Hematopoietic multipotent progenitor cell (in vitro differentiated cells): ENCODE measurements at regions not wholly inside any gene's neighbourhood (a gene's known extent, or its start where the extent isn't known, plus 50 kb on each side); places are given as distances from the start of the nearest gene placed in this dataset.

ENCODE experiments used
- DNase-seq, 3 donors: peaks; one replicate each; pipeline ENCODE4 v3.0.0-alpha.2; 2011 to 2015; ENCODE audit warnings: low read depth in 2 of 3, low spot score in 2 of 3

DNA sequence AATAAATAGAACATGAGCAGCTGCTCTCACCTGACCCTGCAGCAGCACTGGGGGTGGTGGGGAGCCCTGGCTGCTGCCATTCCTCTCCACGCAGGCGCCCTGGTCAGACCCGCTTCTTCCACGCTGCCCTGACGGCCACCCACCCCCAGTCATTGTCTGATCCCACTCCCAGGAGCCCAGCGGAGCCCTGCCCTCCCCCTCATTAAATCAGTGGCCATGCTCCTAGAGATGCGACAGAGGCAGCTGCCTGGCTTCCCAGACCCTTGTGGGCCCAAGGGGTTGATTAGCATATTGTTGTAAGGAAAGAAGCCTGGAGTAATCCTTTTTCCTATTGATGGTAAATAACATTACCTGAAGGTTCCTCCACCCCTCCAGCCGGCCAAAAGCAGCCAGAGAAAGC lies 301.5 kb downstream of the RRAGC start:
- DNase-seq, result no peak

DNA sequence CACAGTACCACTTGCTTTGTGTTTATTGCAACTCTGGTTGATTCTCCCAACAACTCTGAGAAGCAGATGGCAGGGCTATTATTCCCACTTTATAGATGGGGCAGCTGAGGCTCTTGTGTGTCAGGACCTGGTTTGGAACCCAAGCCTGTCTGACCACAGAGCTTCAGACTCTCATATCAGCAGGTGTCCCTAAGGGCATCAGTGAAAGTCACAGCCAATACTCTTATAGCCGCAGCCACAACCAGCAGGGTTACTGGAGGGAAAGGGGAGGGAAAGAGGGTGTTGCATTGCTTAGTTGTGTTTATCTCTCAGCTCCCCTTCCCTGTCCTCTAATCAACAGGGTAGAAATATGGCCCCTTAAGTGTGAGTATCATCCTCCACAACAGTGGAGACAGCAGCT lies 304.0 kb downstream of the RRAGC start:
- no peak for DNase-seq

DNA sequence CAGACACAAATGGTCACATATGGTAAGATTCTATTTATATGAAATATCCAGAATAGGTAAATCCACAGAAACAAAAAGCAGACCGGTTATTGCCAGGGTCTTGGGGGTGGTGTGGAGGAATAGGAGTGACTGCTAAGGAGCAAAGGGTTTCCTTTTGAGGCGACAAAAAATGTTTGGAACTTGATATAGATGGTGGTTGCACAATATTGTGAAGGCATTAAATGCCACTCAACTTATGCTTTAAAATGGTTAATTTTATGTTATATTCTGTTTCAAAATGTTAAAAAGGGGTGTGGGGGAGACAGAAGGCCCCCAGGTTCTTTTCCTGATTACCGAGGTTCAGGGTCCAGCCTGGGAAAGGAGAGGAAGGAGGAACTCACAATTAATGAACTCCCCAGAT lies 304.4 kb downstream of the RRAGC start:
- no peak for DNase-seq

DNA sequence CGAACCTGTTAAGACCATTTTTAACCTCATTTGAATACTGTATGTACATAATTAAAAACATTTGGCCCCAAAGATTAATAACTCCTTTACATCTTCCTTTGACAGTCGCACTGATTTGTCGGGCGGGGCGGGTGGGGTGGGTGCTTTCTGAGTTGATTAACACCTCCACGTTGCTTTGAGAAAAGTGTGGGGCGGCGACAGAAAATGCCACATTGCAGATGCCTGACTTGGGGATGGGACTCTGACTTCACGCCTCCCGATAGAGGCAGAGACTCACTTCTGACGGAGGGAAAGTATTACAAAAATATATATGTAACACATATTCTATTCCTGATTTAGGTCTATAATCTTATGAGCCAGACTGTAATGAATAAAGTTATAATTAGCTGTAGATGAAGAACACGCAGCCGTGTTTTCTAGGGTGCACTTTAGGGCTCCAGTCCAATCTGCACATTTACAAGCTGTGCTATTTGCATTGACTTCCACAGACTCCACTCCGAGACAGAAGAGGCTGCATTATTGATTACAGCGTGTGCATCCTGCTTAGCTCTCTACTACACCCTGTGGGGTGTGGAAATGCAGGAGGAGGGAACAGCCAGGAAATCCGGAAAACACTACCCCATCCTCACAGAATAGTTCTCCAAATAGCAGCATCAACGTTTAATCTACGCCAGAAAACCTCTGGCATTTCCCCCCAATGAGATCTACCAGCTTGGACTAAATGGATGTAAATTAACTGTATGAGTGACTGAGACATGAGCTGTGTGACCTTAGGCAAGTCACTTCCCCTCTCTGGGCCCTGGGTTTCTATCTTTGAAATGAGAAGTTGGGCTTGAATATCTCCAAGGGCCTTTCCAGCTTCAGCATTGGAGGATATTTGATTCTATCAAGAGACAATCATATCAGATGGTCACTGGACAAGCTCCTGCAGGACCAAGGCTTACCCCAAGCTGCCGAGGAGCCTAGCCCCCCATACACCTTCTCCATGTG lies 308.0 kb downstream of the RRAGC start:
- no peak for DNase-seq

DNA sequence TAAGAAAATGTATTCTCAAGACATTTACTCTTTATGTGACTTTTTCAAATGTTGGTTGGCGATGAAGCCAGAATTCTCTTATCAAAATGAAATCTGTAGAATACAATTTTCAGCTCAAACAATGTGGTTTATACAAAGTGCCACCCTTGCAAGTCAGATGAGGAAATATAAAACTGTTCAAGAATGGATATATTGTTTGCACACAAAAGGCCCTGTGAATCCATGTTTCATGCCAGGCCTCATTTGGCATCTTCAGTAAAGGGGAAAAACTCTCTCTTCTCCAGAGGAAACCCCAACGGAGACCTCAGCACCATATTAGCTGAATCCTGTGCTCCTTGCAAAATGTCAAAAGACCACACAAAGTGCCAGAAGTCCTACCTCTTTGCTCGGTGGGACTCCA lies 310.4 kb downstream of the RRAGC start:
- DNase-seq, result no peak

DNA sequence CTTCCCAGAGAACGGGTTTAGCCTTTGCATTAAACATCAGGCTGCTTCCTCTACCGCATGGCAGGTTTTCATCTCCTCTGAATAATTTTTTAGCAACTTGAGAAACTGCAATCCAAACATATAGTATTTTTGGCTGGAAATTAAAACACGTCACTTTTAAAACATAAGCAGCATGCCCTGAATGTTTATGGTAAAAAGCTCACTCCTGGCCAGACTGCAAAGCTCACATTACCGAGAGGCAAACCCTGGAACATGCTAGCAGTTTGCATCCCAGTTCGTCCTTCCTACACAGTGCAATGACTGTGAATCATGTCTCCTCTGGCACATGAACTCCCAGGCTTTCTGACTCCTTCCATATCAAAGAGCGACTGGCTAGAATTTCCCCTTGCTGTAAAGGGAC lies 312.3 kb downstream of the RRAGC start:
- DNase-seq, result no peak

DNA sequence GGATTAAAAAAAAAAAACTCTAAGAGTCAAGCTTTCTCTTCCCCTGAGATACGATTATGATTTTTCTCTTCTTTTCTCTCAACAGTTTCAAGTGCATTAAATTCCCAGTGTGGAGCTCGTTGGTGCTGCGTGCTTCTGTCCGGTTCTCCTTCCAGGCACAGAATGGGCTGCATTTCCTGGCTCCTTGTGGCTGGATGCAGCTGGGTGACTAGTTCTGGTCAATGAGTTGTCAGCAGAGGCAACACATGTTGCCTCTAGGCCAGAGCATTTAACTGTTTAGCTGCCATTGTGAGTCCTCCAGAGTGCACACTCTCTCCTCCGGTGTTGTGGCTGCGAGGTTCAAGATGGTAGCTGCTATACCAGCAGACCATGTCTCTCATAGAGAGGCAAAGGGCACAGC lies 312.9 kb downstream of the RRAGC start:
- no peak for DNase-seq

DNA sequence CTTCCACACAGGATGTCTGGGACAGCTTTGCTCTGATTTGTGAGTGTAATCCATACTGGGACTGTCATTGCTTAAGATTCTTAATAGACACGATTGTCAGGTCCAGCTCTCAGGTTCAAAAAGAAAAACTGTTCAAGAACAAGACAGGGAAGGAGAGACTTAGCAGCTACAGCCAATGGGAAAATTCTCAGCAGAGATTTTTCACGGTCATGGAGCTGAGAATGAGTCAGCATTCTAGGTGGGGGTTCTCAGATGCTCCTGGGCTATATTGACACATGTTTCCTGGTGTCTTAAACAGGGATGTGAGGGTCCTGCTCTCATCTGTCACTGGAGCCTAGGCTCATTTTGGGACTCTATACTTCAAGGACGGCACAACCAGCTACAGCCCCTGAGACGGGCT lies 318.3 kb downstream of the RRAGC start:
- no peak for DNase-seq

DNA sequence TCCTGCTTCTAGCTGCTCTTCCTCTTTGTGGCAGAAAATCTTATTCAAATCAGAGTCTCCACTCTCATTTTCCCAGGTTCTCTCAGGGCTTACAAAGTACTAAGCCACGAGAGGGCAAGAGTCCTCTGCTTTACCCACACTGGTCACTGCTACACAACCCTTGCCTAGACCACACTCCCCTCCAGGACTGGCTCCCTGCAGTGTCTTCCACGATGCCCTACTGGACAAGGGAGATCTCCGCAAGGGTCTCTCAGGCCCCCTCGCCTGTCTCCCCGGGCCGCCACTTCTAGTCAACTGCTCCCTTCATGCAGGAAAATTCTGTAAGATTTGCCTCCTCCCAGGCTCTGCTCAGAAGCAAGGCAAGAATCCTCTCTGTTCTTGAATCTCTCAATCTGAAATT lies 319.6 kb downstream of the RRAGC start:
- DNase-seq, result no peak

DNA sequence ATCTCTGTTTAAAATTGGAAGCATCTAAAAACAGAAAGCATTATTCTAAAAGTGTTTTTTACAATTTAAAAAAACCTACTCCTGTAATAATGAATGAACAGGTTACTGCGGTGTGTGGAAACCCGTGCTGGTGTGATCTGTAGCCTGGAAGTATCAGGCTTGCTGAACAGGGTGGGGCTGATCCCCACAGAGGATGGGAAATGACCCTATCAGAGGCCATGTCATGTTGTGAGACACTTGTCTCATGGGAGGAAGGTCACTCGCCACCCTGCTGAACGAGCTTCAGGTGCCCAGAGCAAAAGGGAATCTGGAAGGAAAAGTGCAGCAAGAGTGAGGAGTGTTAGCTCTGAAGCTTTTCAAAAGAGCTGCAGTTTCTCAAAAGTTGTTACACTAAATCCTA lies 320.7 kb downstream of the RRAGC start:
- DNase-seq, result no peak

DNA sequence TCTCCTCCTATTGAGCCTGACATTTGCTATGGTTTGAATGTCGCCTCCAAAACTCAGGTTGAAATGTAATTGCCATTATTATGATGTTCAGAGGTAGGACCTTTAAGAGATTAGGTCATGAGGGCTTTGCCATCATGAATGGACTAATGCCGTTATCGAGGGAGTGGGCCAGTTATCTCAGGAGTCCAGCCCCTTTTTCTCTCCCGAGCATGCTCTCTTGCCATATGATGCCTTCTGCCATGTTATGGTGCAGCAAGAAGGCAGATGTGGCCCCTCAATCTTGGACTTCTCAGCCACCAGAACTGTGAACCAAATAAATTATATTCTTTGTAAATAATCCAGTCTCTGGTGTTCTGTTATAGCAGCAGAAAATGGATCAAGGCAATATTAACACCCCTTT lies 323.5 kb downstream of the RRAGC start:
- no peak for DNase-seq

DNA sequence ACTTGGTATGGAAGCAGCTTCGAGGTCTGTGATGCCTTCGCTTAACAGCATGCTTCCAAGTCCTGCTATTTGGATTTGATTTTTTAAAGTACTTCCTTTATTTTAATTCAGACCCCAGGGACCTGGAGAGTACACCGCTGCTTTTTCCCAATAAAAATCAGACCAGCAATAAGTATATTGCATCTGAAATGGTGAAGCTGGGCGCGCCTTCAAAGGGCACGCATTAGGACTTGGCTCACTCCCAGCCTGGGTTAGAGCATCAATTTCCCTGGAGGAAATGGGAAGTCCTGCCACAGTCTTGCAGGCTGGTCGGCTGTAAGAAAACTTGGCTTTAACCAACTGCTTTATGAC lies 325.1 kb downstream of the RRAGC start:
- DNase-seq, result no peak

DNA sequence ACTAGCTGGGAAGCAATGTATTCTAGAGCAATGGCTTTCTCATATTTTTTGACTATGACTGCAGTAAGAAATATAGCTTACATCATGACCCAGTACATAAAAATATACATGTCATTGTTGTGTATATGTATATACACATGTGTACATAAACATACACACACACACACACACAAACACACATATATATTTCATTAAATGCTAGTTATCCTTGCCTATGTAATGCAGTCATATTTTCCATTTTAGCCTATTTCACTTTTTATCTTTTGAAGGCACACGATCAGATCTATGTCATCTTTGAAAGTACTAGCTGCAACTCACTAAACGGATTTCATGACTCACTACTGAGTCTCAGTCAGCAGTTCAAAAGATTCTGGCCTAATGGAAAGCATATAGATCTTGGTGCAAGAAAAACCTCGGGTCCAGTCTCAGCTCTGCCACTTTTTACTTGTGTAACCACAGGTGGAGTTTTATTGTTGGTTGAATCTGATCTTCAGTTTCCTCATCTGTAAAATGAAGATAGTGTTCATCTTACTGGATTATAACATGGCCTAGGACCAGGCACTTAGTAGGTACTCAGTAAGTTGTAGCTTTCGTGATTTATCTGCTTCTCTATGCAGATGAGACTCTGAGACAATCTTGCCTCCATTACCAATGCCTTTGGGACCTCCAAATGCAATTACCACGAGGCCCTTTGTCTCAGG lies 325.6 kb downstream of the RRAGC start:
- DNase-seq, result no peak

DNA sequence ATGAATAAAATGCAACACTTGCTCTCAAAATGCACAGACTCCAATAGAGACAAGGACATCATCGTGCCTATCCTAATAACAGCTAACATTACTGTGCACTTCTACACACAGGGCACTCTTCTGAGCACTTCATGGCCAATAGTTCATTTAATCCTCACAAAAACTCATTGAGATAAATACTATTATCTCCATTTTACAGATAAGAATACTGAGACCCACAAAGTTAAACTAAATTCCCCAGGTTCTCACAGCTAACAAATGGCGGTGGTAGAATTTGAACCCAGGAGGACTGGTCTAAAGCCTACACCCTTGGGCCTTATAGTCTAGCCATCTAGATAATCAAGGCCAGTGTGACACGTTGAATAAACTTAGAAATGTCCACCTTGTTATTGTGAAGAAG lies 328.6 kb downstream of the RRAGC start:
- DNase-seq, result no peak

DNA sequence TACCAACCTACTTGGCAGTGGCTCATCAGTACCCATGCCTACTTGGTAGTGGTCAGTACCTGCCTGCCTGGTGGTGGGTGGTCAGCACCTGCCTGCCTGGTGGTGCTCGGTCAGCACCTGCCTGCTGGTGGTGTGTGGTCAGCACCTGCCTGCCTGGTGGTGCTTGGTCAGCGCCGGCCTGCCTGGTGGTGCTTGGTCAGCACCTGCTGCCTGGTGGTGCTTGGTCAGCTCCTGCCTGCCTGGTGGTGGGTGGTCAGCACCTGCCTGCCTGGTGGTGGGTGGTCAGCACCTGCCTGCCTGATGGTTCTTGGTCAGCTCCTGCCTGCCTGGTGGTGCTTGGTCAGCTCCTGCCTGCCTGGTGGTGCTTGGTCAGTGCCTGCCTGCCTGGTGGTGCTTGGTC lies 329.6 kb downstream of the RRAGC start:
- DNase-seq, result no peak

DNA sequence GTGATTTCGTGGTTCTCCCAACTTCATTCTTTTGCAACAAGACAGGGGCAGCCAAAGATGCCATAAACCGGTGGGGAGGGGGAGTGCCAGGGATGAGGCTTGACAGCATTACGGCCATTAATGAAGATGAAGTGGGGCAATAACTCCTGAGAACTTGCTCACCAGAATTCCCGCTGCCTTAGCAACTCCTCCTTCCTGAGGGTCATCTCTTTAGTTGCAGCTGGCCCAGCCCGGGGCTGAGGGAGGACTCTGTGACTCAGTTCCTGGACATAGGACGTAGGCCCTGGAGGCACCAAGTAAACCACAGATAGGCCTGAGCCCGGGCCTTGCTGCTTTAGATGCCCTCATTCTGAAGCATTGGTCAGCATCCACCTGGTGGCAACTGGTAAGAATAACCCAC lies 330.2 kb downstream of the RRAGC start:
- no peak for DNase-seq

DNA sequence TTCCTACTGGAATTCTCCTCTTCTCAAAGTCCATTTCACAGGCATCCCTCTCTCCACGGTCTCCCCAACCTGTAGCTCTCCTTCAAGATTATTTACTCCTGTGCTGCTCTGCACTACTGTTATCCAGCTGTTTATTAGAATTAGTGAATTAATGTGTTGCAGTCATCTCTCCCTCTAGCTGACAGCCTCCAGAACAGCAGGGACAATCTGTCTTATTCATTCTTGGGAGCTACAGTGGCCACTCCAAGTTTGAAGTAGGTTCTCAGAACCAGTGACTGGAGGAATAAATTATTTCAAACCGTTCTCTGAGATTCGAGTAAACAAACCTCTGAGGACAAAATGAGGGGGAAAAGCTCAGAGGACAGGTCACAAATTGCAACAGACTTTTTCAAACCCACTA lies 330.9 kb downstream of the RRAGC start:
- no peak for DNase-seq

DNA sequence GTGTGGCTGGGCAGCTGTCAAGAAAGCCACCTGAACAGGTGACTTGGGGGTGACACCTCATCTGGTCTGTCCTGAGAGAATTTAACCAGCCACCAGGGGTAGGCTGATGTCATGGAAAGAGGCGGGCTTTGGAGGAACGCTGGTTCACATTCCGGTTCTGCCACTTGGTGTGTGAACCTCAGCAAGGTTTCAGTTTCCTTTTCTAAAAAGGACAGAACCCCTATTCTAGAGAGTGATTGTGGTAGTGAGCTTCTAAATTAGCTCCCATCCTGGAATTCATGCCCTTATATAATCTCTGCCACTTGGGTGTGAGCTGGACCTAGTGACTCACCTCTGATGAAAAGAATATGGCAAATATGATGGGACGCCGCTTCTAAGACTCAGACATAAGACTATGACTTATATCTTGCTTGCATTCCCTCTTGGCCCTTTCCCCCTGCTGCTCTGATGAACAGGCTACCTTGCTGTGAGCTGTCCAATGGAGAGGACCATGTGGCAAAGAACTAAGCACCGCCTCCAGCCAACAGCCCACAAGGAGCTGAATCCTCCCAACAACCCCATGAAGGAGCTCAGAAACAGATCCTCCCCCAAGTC lies 332.1 kb downstream of the RRAGC start:
- DNase-seq, result peak in 2 of 3 donors; percentile 16 to 63

DNA sequence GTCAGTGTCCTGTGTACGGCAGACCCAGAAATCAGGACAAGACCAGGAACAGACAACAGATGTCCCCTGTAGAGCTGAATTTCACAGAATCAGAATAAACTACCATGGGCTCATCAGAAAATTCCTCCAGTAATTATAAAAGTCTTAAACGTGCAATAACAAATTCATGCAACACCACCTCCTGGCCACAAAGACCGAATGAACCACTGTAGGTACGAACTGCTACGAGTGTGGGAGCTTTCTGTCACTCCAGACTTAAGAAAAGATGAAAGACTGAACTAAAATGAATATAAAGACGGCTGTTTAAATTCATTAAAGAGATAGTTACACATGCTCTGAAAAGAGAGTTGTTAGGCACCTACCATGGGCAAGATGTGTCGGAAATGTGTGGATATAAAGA lies 333.5 kb downstream of the RRAGC start:
- no peak for DNase-seq

DNA sequence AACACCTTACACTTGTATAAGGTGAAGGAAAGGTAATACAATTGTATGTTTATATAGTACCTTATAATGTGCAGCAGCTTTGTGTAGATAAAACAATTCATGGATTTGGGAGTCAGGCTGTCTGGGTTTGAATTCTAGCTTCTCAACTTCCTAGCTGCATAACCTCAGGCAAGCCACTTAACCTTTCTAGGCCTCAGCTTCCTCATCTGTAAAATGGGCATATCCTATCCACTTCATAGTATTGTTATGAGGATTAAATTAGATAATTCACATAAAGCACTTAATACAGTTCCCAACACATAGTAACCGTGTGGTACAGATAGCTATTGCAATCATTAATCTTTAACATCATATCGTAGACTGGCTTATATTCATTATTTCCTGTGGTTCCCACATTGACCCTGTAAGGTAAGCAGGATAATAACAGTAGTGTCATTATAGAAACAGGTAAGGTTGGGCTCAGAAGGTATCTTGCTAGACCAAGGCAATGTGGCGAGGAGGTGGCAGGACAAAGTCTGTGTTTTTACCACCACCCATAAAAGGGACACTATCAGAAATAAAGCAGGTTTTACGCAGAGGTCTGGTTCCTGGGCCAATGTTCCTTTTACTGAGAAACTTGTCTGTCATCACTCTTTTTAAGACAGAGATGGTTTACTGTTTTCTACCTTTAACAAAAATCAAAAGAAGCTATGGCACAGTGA lies 334.1 kb downstream of the RRAGC start:
- no peak for DNase-seq

DNA sequence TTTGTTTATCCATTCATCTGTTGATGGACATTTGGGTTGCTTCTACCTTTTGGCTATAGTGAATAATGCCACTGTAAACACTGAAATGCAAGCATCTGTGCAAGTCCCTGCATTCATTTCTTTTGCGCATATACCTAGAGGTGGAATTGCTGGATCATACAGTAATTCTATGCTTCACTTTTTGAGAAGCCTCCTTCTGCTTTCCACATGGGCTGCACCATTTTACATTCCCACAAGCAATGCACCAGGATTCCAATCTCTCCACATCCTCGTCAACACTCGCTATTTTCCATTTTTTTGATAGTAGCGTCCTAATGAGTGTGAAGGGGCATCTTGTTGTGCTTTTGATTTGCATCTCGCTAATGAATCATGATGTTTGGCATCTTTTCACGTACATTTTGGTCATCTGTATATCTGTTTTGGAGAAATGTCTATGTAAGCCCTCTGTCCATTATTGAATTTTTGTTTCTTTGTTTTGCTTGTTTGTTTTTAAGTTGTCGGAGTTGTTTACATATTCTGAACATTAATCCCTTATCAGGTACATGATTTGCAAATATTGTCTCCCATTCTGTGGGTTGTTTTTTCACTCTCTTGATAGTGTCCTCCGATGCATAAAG lies 335.4 kb downstream of the RRAGC start:
- no peak for DNase-seq
